GM18870 (cell line): ENCODE measurements at regions not wholly inside any gene's neighbourhood (a gene's known extent, or its start where the extent isn't known, plus 50 kb on each side); places are given as distances from the start of the nearest gene placed in this dataset.
"Not testable (repeated sequence)": the region's sequence is repeated elsewhere in the genome, so short reads cannot be mapped to it uniquely, and the experiment has no call there.

Source experiments
- ATAC-seq: cut with Tn5 transposase; IDR thresholded peaks from one replicate; pipeline ENCODE4 v1.9.1; 2021; ENCODE audit warnings: moderate library complexity; ENCODE audit not compliant: unreplicated experiment

- no peak for ATAC-seq
Measured at GRCh38 chr9:29625292-29625731, 2052.0 kb upstream of the C9orf72 start.

- no peak for ATAC-seq
Measured at GRCh38 chr9:29625931-29626330, 2052.7 kb upstream of the C9orf72 start.

DNA sequence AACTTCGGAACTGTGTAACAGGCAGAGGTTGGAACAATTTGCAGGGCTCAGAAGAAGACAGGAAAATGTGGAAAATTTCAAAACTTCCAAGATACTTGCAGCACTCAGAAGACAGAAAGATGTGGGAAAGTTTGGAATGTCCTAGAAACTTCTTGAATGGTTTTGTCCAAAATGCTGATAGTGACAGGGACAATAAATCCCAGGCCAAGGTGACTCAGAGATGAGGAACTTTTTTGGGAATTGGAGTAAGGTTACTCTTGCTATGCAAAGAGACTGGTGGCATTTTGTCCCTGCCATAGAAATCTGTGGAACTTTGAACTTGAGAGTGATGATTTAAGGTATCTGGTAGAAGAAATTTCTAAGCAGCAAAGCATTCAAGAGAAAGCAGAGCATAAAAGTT, 2055.6 kb upstream of the C9orf72 start:
- ATAC-seq: not testable (repeated sequence)

- no peak for ATAC-seq
Measured at GRCh38 chr9:29637471-29638237, 2064.4 kb upstream of the C9orf72 start.

- no peak for ATAC-seq
Measured at GRCh38 chr9:29640507-29640906, 2067.2 kb upstream of the C9orf72 start.

GRCh38 chr9:29644514-29644913, 2071.2 kb upstream of the C9orf72 start:
- no peak for ATAC-seq

DNA sequence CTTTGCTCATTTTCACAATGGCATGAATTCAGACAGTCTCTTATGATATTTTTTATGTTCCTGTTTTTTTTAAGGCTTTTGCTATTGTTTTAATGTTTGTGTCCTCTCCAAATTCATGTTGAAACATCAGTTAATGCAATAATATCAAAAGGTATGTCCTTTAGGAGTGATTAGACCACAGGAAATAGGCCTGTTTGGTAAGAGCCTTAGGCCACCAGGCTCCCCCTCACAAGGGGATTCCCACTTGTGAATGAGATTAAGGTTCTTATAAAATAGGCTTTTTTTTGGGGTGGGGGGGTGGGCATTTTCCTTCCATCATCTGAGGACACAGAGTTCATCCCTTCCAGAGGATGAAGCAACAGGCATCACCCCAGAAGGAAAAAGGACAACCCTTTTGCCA, 2074.2 kb upstream of the C9orf72 start:
- ATAC-seq: no peak

DNA sequence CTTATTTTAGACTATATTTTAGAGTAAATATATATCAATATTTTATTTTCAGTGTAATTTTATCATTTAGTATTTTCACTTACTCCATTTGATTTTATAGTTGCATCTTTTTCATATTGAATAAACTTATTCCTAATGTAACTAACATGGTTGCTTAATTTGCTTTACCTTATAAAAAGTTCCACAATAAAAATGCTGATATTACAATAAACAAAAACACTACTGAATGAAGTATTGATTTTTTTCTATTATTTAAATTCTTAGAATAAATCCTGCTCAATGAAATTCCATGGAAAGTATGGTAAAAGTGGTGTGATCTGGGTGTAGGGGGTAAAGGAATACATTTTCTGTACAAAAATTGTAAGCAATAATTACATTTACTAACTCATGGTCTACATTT, 2074.9 kb upstream of the C9orf72 start:
- no peak for ATAC-seq

DNA sequence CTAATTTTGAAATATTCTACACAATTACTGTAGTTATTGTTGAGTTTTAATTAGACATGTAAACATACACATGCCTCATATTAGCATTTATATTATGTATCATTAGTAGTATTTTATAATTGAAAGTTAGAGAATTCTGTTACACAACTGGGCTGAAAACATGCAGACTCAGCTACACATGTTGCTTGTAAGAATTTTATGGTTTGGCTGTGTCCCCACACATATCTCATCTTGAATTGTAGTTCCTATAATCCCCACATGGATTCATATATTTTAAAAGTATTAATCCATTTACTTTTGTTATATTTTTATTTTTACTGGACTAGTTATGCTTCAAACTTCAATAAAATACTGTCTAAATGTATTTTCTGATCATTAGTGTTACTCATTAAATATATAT, 2075.3 kb upstream of the C9orf72 start:
- no peak for ATAC-seq

- no peak for ATAC-seq
Measured at GRCh38 chr9:29656641-29657406, 2083.5 kb upstream of the C9orf72 start.

DNA sequence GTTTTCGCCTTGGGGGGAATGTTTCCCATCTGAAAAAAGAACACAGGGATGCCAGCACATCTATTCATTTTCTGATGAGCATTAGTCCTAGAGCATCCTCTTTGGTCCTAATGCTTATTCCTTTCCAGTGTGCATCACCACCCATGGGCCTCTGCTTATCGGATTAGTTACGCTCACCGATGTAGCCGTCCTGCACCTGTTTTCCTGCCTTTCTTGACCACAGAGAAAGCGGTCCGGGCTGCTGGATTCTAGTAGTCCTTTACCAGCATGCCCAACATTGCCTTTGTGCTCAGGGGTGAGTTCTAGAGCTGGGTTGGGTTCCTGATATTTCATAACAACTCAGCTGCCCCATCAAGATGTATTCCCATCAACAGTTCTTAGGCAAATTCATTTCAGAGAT, 2084.5 kb upstream of the C9orf72 start:
- no peak for ATAC-seq

DNA sequence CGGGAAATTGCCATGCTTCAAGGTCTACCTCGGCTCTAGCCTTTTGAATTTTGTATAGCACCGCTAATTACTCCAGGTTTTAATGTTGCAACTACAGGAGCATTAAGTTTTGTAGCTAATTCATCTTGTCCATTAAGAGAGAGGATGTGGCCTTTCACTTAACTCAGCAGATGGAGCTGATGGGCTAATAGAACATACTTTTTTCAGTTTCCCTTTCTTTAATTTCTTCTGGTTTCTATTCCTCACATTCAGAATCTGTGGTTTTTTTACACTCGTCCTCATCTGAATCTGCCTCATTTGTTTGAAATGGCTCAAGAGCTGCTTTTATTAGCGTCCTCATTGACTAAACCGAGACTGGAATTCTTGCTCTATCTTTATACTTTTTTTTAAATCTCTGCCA, 2085.7 kb upstream of the C9orf72 start:
- ATAC-seq: no peak

- no peak for ATAC-seq
Measured at GRCh38 chr9:29659736-29660135, 2086.5 kb upstream of the C9orf72 start.

DNA sequence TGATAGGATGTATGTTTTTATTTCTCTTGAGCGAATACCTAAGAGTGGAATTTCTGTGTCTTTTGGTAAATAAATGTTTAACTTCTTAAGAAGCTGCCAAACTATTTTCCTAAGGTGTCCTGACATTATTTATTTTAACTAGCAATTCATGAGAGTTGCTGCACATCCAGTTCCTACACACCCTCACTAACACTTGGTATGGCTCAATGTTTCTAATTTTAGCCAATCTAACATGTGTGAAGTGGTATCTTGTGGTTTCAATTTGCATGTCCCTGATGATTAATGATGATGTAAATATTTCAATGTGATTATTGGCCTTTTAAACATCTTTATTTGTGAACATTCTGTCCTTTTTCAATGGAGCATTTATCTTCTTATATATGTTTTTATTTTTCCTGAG, 2095.5 kb upstream of the C9orf72 start:
- no peak for ATAC-seq

GRCh38 chr9:29669613-29670012, 2096.3 kb upstream of the C9orf72 start:
- no peak for ATAC-seq

DNA sequence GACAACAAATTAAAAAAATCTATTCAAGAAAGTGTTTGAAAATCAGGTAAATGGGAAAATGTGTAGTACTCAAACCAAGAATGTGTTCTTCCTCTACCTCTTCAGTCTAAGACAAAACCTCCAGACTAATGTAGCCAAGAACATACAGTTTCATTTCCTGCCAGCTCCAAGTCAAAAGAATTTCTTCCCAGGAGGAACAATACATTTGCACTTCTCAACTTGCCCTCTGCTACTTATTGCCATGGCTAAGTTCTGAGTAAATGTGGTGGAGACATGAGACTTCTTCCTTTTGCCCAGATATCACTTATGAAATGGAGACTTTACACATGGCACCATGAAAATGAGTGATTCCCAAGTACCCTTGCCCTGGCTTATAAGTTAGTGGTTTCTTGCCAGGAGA, 2112.2 kb upstream of the C9orf72 start:
- ATAC-seq: no peak

DNA sequence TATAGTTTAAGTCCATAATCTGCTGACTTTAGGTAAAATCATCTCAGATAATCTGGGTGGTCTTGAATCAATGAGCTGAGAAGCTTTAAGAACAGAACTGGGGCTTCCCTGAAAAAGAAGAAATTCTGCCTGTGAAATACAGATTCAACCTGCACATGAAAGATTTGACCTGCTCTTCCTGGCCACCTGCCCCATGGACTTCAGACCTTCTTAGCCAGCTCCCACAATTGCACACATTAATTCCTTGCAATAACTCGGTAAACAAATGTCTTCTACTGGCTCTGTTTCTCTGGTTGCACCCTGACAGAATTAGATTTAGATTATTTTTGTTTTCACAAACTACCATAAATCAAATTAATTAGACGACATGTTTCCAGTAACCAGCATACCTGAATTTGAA, 2117.9 kb upstream of the C9orf72 start:
- no peak for ATAC-seq

- no peak for ATAC-seq
Measured at GRCh38 chr9:29691758-29692407, 2118.6 kb upstream of the C9orf72 start.

- no peak for ATAC-seq
Measured at GRCh38 chr9:29697011-29697410, 2123.7 kb upstream of the C9orf72 start.

DNA sequence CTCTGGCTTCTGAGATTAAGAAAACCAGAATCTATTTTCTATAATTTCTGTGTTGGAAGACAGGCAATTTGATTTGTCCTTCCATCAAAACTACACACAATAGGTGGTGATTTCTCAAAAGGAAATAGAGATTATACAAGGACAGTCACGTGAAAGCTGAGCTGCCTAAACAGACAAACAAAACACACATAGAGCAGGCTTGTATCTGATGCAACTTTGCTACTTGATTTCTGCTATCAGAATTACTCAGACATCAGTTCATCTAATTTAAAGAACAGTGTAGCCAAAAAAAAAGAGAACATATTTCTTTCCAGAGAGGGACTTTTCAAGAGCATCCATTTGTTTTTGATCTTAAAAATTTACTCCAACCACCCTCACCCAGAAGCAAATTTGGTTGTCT, 2128.3 kb upstream of the C9orf72 start:
- no peak for ATAC-seq

DNA sequence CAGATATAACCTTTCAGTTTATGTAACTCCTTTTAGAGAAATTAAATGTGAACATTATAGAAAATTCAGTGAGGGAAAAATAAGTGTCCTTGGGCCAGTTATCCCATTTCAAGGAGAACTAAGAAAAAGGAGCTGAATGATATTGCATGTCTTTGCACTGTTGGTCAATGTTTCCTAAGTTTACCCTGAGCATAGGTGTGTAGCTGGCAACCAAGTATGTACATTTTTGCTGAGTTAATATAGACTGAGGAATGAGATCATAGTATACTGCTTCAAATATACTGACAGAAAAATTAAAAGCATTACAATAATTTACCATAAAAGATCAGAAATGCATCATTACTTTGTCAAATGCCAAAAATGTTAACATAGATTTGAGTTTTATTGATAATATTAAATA, 2128.7 kb upstream of the C9orf72 start:
- ATAC-seq: no peak

- no peak for ATAC-seq
Measured at GRCh38 chr9:29714860-29715259, 2141.6 kb upstream of the C9orf72 start.
